GM12878 (cell line): ENCODE measurements at regions not wholly inside any gene's neighbourhood (a gene's known extent, or its start where the extent isn't known, plus 50 kb on each side); places are given as distances from the start of the nearest gene placed in this dataset.

Experiments
- ATAC-seq: fragments of 200-7000 bp; cut with Tn5 transposase; 3 replicates; pipeline ENCODE4 v1.9.1; 2020; ENCODE audit warnings: mild to moderate bottlenecking, moderate library complexity
- BruUV-seq: library from RNA; stranded (reverse); fragments of 400-500 nt; replicated peaks from 2 replicates; lab custom pipeline; 2021; lab: Mats Ljungman, UMichigan
- CTCF ChIA-PET: fragments of 300-600 bp; sonication (Branson Sonifier 250); formaldehyde crosslinking; extraction: SDS; loops from one replicate; lab custom pipeline; 2021; ENCODE audit warnings: inconsistent platforms; lab: Yijun Ruan, JAX
- POLR2A ChIA-PET: fragments of 350-600 bp; formaldehyde crosslinking; extraction: SDS; loops from one replicate; lab custom pipeline; 2021; ENCODE audit warnings: inconsistent platforms; lab: Charles Lee
- RAD21 ChIA-PET: fragments of 300-600 bp; sonication (Branson Sonifier 250); formaldehyde crosslinking; loops from one replicate; lab custom pipeline; 2023; ENCODE audit warnings: antibody characterized with exemption; ENCODE audit not compliant: unreplicated experiment; lab: Charles Lee
- SMC1A ChIA-PET: fragments of 300-600 bp; sonication (Branson Sonifier 250); formaldehyde crosslinking; loops from one replicate; lab custom pipeline; 2023; ENCODE audit not compliant: unreplicated experiment, uncharacterized antibody; lab: Charles Lee
- DNase-seq: peaks from one replicate; pipeline ENCODE4 v3.0.0-alpha.2; 2011; ENCODE audit warnings: low read depth, low spot score
- FAIRE-seq: peaks from 3 replicates; lab custom pipeline; 2011; peaks lifted over from hg19 to GRCh38; lab: Jason Lieb, UNC
- H2AFZ ChIP-seq: 2 replicates; pipeline ENCODE4 v1.6.0; 2011; ENCODE audit warnings: low read depth, low read length, control low read depth; ENCODE audit not compliant: control insufficient read depth
- H3K27ac ChIP-seq: 2 replicates; pipeline ENCODE4 v1.5.1; 2011; ENCODE audit warnings: control low read depth; ENCODE audit not compliant: control insufficient read depth, insufficient read depth
- H3K27me3 ChIP-seq, 2 experiments: replicated peaks in 1 of 2; 2 replicates each; pipeline versions ENCODE4 v1.6.0 to v1.6.1; 2011; ENCODE audit warnings: low read length in 1 of 2; ENCODE audit not compliant: control insufficient read depth in 2 of 2, insufficient read depth in 2 of 2
- H3K36me3 ChIP-seq, 2 experiments: 2 replicates each; pipeline ENCODE4 v1.5.1; 2011; ENCODE audit warnings: low read length in 1 of 2; ENCODE audit not compliant: control insufficient read depth in 2 of 2, insufficient read depth in 2 of 2
- H3K4me1 ChIP-seq: 2 replicates; pipeline ENCODE4 v1.6.1; 2011; ENCODE audit warnings: mild to moderate bottlenecking, low read length, moderate library complexity, mixed read lengths; ENCODE audit not compliant: control insufficient read depth, insufficient read depth
- H3K4me2 ChIP-seq: 2 replicates; pipeline ENCODE4 v1.6.0; 2011; ENCODE audit warnings: control low read depth; ENCODE audit not compliant: control insufficient read depth, insufficient read depth
- H3K4me3 ChIP-seq: fragments of 200-600 bp; sonication (generic); 2 replicates; pipeline ENCODE4 v1.5.1; 2016
- H3K79me2 ChIP-seq: 2 replicates; pipeline ENCODE4 v1.6.0; 2011; ENCODE audit warnings: low read length; ENCODE audit not compliant: control insufficient read depth, insufficient read depth
- H3K9ac ChIP-seq: 2 replicates; pipeline ENCODE4 v1.8.0; 2011; ENCODE audit warnings: low read length, control low read depth, mixed read lengths; ENCODE audit not compliant: control insufficient read depth, insufficient read depth
- H3K9me3 ChIP-seq: replicated peaks from 3 replicates; pipeline ENCODE4 v1.5.1; 2011; ENCODE audit warnings: mild to moderate bottlenecking, low read length; ENCODE audit not compliant: control insufficient read depth, insufficient read depth
- H4K20me1 ChIP-seq: 2 replicates; pipeline ENCODE4 v1.6.0; 2011; ENCODE audit not compliant: control insufficient read depth, insufficient read depth
- BRCA1 ChIP-seq: IDR thresholded peaks from 2 replicates; pipeline ENCODE4 v1.6.1; 2011; ENCODE audit warnings: low read depth, low read length, improper control_type of control experiment
- CBX3 ChIP-seq: fragments of 200-600 bp; sonication (generic); IDR thresholded peaks from 2 replicates; pipeline ENCODE4 v1.6.1; 2016; ENCODE audit warnings: low read depth, borderline replicate concordance
- CEBPZ ChIP-seq: fragments of 150-350 bp; IDR thresholded peaks from 2 replicates; pipeline ENCODE4 v1.6.1; 2016; ENCODE audit warnings: low read depth, low read length
- CHD1 ChIP-seq: IDR thresholded peaks from 2 replicates; pipeline ENCODE4 v1.6.1; 2012; ENCODE audit warnings: low read depth, low read length, improper control_type of control experiment
- EED ChIP-seq: sonication (generic); IDR thresholded peaks from 2 replicates; pipeline ENCODE4 v1.6.1; 2016; ENCODE audit warnings: antibody characterized with exemption, low read depth
- EP300 ChIP-seq, 2 experiments: fragments of 150-350 bp in 1 of 2; IDR thresholded peaks; 2 replicates each; pipeline ENCODE4 v1.6.1; 2011 to 2012; ENCODE audit warnings: low read depth in 2 of 2, low read length in 2 of 2, borderline replicate concordance in 1 of 2, improper control_type of control experiment in 1 of 2, inconsistent platforms in 1 of 2; ENCODE audit not compliant: control insufficient read depth in 1 of 2
- FOXM1 ChIP-seq: IDR thresholded peaks from 2 replicates; pipeline ENCODE4 v1.6.1; 2012; ENCODE audit warnings: low read depth, mild to moderate bottlenecking, inconsistent platforms, low read length, moderate library complexity
- JUND ChIP-seq: IDR thresholded peaks from 2 replicates; pipeline ENCODE4 v1.6.1; 2012; ENCODE audit warnings: low read depth, mild to moderate bottlenecking, low read length, improper control_type of control experiment, moderate library complexity
- MTA2 ChIP-seq: fragments of 450-650 bp; IDR thresholded peaks from 2 replicates; pipeline ENCODE4 v1.6.1; 2016; ENCODE audit warnings: low read depth, mild to moderate bottlenecking, moderate library complexity
- NRF1 ChIP-seq: conservative IDR thresholded peaks from 2 replicates; pipeline ENCODE4 v1.6.1; 2011; ENCODE audit warnings: mild to moderate bottlenecking, low read depth, low read length, improper control_type of control experiment
- PRDM15 ChIP-seq: fragments of 450-650 bp; formaldehyde crosslinking; IDR thresholded peaks from 2 replicates; pipeline ENCODE4 v1.4.0; 2020; ENCODE audit warnings: mild to moderate bottlenecking, moderate library complexity
- RUNX3 ChIP-seq: IDR thresholded peaks from 2 replicates; pipeline ENCODE4 v1.6.1; 2012; ENCODE audit warnings: low read length, inconsistent platforms
- SKIL ChIP-seq: fragments of 450-650 bp; IDR thresholded peaks from 2 replicates; pipeline ENCODE4 v1.6.1; 2017; ENCODE audit warnings: mild to moderate bottlenecking, low read depth, inconsistent platforms; ENCODE audit not compliant: poor library complexity, severe bottlenecking
- SRF ChIP-seq, 2 experiments: IDR thresholded peaks; 2 replicates each; pipeline ENCODE4 v1.6.1; 2011; ENCODE audit warnings: low read depth in 2 of 2, low read length in 2 of 2, mild to moderate bottlenecking in 1 of 2, moderate library complexity in 1 of 2
- STAT3 ChIP-seq: IDR thresholded peaks from 2 replicates; pipeline ENCODE4 v1.6.1; 2011; ENCODE audit warnings: low read depth, low read length, improper control_type of control experiment
- ZNF217 ChIP-seq: fragments of 450-650 bp; IDR thresholded peaks from 2 replicates; pipeline ENCODE4 v1.6.1; 2017; ENCODE audit warnings: antibody characterized with exemption, mild to moderate bottlenecking
- WGBS: methylation state at CpG from one replicate; pipeline ENCODE4 v1.1.6; 2016; ENCODE audit warnings: low lambda C conversion rate; ENCODE audit not compliant: insufficient replicate concordance, insufficient coverage; ENCODE audit errors: missing lambda C conversion rate; 5-methylcytosine and 5-hydroxymethylcytosine counted together
- in situ Hi-C: fragments of 300-500 bp; cut with MboI; formaldehyde crosslinking; loops from 9 replicates; pipeline ENCODE4 v1.14.3; 2018; ENCODE audit warnings: mixed read lengths
- intact Hi-C: fragments of 100-400 bp; cut with micrococcal nuclease; formaldehyde crosslinking; loops from one replicate; pipeline ENCODE4 v1.14.2; 2022; ENCODE audit not compliant: unreplicated experiment

GRCh38 chr21:19695796-19696195, 1292.2 kb upstream of the TMPRSS15 start:
- Histone ChIP-seq H3K4me1 (no peaks in the 10 kb centered on the region), H3K79me2 (no peaks in the 10 kb centered on the region), H3K36me3 (no peaks in the 10 kb centered on the region), H3K4me2 (no peak overlapping the region), H3K4me3 (no peak overlapping the region), H2AFZ (no peak overlapping the region), H3K27me3 (no peaks in the 10 kb centered on the region), H3K9ac (no peak overlapping the region), H3K9me3 (no peaks in the 10 kb centered on the region; the same call in 2 of the 3 replicates), H3K27ac (no peak overlapping the region), H4K20me1 (no peaks in the 10 kb centered on the region)
- SMC1A ChIA-PET: interaction anchor here (1.4 kb wide), 1 partner anchor 43 kb away, joined by 4 read pairs; no protein-coding TSS in a partner anchor
- RAD21 ChIA-PET: no interaction called here
- FAIRE-seq (no peak), DNase-seq (no peak), ATAC-seq (no peak)
- no TSS peak for BruUV-seq
- CTCF ChIA-PET: no interaction called here
- 21% methylated on average over 1 of the region's 1 CpG for WGBS
- POLR2A ChIA-PET: no interaction called here
- in situ Hi-C loops (no loop called here), intact Hi-C loops (no loop called here)
- TF ChIP-seq EP300 (IDR thresholded peaks at IDR 0.05; ENCODE audit: borderline replicate concordance in 1 of 2, control insufficient read depth in 1 of 2, low read depth in 2 of 2, low read length in 2 of 2): no peak
- TF ChIP-seq CBX3: no peak
- TF ChIP-seq CHD1: no peak
- no peak for TF ChIP-seq JUND
- no peak for TF ChIP-seq FOXM1
- TF ChIP-seq PRDM15 (CRISPR knock-in tag): no peak
- no peak for TF ChIP-seq RUNX3
- no peak for TF ChIP-seq SRF (IDR thresholded peaks at IDR 0.05; ENCODE audit: low read depth in 2 of 2, low read length in 2 of 2)
- TF ChIP-seq BRCA1: no peak
- no peak for TF ChIP-seq NRF1
- no peak for TF ChIP-seq EED
- no peak for TF ChIP-seq CEBPZ
- no peak for TF ChIP-seq SKIL
- no peak for TF ChIP-seq STAT3
- no peak for TF ChIP-seq MTA2
- TF ChIP-seq ZNF217: no peak
